ENCODE measurements at regions not wholly inside any gene's neighbourhood (a gene's known extent, or its start where the extent isn't known, plus 50 kb on each side); places are given as distances from the start of the nearest gene placed in this dataset.

GRCh38 chr6:167678102-167679101 is 148.3 kb upstream of the AFDN start:
- no peak for FAIRE-seq
- DNase-seq (ENCODE audit: insufficient read length): no peak
- no peak for TF ChIP-seq POLR2A (IDR thresholded peaks at IDR 0.05; ENCODE audit: low read depth, low read length)
- TF ChIP-seq POLR2AphosphoS5 (IDR thresholded peaks at IDR 0.05; ENCODE audit: low read depth, low read length): no peak
- TF ChIP-seq TAF1 (IDR thresholded peaks at IDR 0.05; ENCODE audit: borderline replicate concordance, low read depth, low read length): no peak

- FAIRE-seq (no peak), DNase-seq (ENCODE audit: insufficient read length) (no peak)
- TF ChIP-seq POLR2A (IDR thresholded peaks at IDR 0.05; ENCODE audit: low read depth, low read length) (no peak), TAF1 (IDR thresholded peaks at IDR 0.05; ENCODE audit: borderline replicate concordance, low read depth, low read length) (no peak), POLR2AphosphoS5 (IDR thresholded peaks at IDR 0.05; ENCODE audit: low read depth, low read length) (no peak)
These were observed 147.5 kb upstream of the AFDN start for GRCh38 chr6:167679122-167679736.

- FAIRE-seq (no peak), DNase-seq (ENCODE audit: insufficient read length) (no peak)
- TF ChIP-seq POLR2A (IDR thresholded peaks at IDR 0.05; ENCODE audit: low read depth, low read length) (no peak), POLR2AphosphoS5 (IDR thresholded peaks at IDR 0.05; ENCODE audit: low read depth, low read length) (no peak), TAF1 (IDR thresholded peaks at IDR 0.05; ENCODE audit: borderline replicate concordance, low read depth, low read length) (no peak)
These were observed 146.7 kb upstream of the AFDN start for GRCh38 chr6:167679790-167680604.

GRCh38 chr6:167680605-167681149 is 146.0 kb upstream of the AFDN start:
- no peak for TF ChIP-seq POLR2A (IDR thresholded peaks at IDR 0.05; ENCODE audit: low read depth, low read length)
- TF ChIP-seq TAF1 (IDR thresholded peaks at IDR 0.05; ENCODE audit: borderline replicate concordance, low read depth, low read length): no peak
- no peak for TF ChIP-seq POLR2AphosphoS5 (IDR thresholded peaks at IDR 0.05; ENCODE audit: low read depth, low read length)
- no peak for DNase-seq (ENCODE audit: insufficient read length)
- FAIRE-seq: no peak

GRCh38 chr6:167682125-167682524 is 144.6 kb upstream of the AFDN start:
- no peak for TF ChIP-seq POLR2A (IDR thresholded peaks at IDR 0.05; ENCODE audit: low read depth, low read length)
- no peak for TF ChIP-seq POLR2AphosphoS5 (IDR thresholded peaks at IDR 0.05; ENCODE audit: low read depth, low read length)
- no peak for TF ChIP-seq TAF1 (IDR thresholded peaks at IDR 0.05; ENCODE audit: borderline replicate concordance, low read depth, low read length)
- DNase-seq (ENCODE audit: insufficient read length): no peak
- no peak for FAIRE-seq

- TF ChIP-seq POLR2AphosphoS5 (IDR thresholded peaks at IDR 0.05; ENCODE audit: low read depth, low read length) (no peak), POLR2A (IDR thresholded peaks at IDR 0.05; ENCODE audit: low read depth, low read length) (no peak), TAF1 (IDR thresholded peaks at IDR 0.05; ENCODE audit: borderline replicate concordance, low read depth, low read length) (no peak)
- DNase-seq (ENCODE audit: insufficient read length) (no peak), FAIRE-seq (no peak)
These were observed 144.1 kb upstream of the AFDN start for GRCh38 chr6:167682546-167683027.

GRCh38 chr6:167683028-167683862 is 143.5 kb upstream of the AFDN start:
- TF ChIP-seq TAF1 (IDR thresholded peaks at IDR 0.05; ENCODE audit: borderline replicate concordance, low read depth, low read length) (no peak), POLR2AphosphoS5 (IDR thresholded peaks at IDR 0.05; ENCODE audit: low read depth, low read length) (no peak), POLR2A (IDR thresholded peaks at IDR 0.05; ENCODE audit: low read depth, low read length) (no peak)
- FAIRE-seq (no peak), DNase-seq (ENCODE audit: insufficient read length) (no peak)

- TF ChIP-seq TAF1 (IDR thresholded peaks at IDR 0.05; ENCODE audit: borderline replicate concordance, low read depth, low read length) (no peak), POLR2A (IDR thresholded peaks at IDR 0.05; ENCODE audit: low read depth, low read length) (no peak), POLR2AphosphoS5 (IDR thresholded peaks at IDR 0.05; ENCODE audit: low read depth, low read length) (no peak)
- DNase-seq (ENCODE audit: insufficient read length): no peak
- FAIRE-seq: no peak
These were observed 142.2 kb upstream of the AFDN start for GRCh38 chr6:167684276-167685104.

- TF ChIP-seq TAF1 (IDR thresholded peaks at IDR 0.05; ENCODE audit: borderline replicate concordance, low read depth, low read length): no peak
- no peak for TF ChIP-seq POLR2AphosphoS5 (IDR thresholded peaks at IDR 0.05; ENCODE audit: low read depth, low read length)
- FAIRE-seq (no peak), DNase-seq (ENCODE audit: insufficient read length) (no peak)
These were observed 141.1 kb upstream of the AFDN start for GRCh38 chr6:167685654-167686053.
